ENCODE measurements at regions not wholly inside any gene's neighbourhood (a gene's known extent, or its start where the extent isn't known, plus 50 kb on each side); places are given as distances from the start of the nearest gene placed in this dataset.

DNA sequence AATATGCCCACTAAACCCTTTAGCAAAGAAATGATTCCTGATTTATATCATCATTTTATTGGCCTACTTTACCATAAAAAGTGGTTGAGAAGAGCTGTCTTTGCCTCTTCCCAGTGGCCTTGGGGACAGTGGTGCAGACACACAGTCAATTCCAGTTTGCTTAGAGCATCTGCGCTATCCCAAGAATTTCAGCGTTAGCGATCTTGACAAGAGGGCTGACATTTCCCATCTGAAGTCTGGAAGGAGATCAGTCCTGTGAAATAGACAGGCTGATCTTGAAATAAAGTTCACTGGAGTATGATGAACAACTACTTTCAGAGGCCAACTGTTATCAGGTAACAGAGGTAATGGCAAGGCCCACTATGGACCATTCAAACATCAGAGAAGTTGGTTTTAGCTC is 475.3 kb upstream of the NRP1 start:
- TF ChIP-seq, protein P1, sequence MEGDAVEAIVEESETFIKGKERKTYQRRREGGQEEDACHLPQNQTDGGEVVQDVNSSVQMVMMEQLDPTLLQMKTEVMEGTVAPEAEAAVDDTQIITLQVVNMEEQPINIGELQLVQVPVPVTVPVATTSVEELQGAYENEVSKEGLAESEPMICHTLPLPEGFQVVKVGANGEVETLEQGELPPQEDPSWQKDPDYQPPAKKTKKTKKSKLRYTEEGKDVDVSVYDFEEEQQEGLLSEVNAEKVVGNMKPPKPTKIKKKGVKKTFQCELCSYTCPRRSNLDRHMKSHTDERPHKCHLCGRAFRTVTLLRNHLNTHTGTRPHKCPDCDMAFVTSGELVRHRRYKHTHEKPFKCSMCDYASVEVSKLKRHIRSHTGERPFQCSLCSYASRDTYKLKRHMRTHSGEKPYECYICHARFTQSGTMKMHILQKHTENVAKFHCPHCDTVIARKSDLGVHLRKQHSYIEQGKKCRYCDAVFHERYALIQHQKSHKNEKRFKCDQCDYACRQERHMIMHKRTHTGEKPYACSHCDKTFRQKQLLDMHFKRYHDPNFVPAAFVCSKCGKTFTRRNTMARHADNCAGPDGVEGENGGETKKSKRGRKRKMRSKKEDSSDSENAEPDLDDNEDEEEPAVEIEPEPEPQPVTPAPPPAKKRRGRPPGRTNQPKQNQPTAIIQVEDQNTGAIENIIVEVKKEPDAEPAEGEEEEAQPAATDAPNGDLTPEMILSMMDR (conservative IDR thresholded peaks at IDR 0.05 in 1 of 2, IDR thresholded peaks at IDR 0.05 in 1 of 2; ENCODE audit: low read depth in 1 of 2, low read length in 2 of 2) = no peak
- no peak for TF ChIP-seq EZH2 (IDR thresholded peaks at IDR 0.05; ENCODE audit: low read length, missing control alignments)
